HUES64 (cell line): ENCODE measurements at regions not wholly inside any gene's neighbourhood (a gene's known extent, or its start where the extent isn't known, plus 50 kb on each side); places are given as distances from the start of the nearest gene placed in this dataset.

Experiments
- H3K27ac ChIP-seq: 2 replicates; pipeline ENCODE4 v1.7.0; 2013; ENCODE audit warnings: low read depth, low read length, inconsistent platforms
- H3K27me3 ChIP-seq: 2 replicates; pipeline ENCODE4 v1.6.1; 2013; ENCODE audit warnings: mild to moderate bottlenecking, low read length; ENCODE audit not compliant: insufficient read depth
- H3K36me3 ChIP-seq: 2 replicates; pipeline ENCODE4 v1.6.1; 2013; ENCODE audit warnings: mild to moderate bottlenecking, low read length; ENCODE audit not compliant: insufficient read depth
- H3K4me1 ChIP-seq: 2 replicates; pipeline ENCODE4 v1.6.1; 2013; ENCODE audit warnings: mild to moderate bottlenecking, low read length, moderate library complexity; ENCODE audit not compliant: insufficient read depth
- H3K4me3 ChIP-seq: 2 replicates; pipeline ENCODE4 v1.5.1; 2013; ENCODE audit warnings: mild to moderate bottlenecking, low read length, moderate library complexity
- H3K9ac ChIP-seq: 2 replicates; pipeline ENCODE4 v1.6.1; 2013; ENCODE audit warnings: mild to moderate bottlenecking, low read depth, low read length
- H3K9me3 ChIP-seq: 2 replicates; pipeline ENCODE4 v1.6.1; 2013; ENCODE audit warnings: low read depth, low read length; ENCODE audit not compliant: insufficient read depth
- WGBS: fragments of 150-250, 120-280 bp; methylation state at CpG from one replicate; pipeline ENCODE4 v1.1.7; 2013; ENCODE audit warnings: missing lambda C conversion rate; 5-methylcytosine and 5-hydroxymethylcytosine counted together

GRCh38 chr1:78424720-78425119 is 66.1 kb upstream of the PTGFR start:
- H3K4me3 ChIP-seq: no peak overlapping the region
- no peaks in the 10 kb centered on the region for H3K9me3 ChIP-seq
- 92% methylated on average over 5 of the region's 5 CpGs for WGBS
- no peaks in the 10 kb centered on the region for H3K36me3 ChIP-seq
- H3K27ac ChIP-seq: no peak overlapping the region
- H3K27me3 ChIP-seq: no peaks in the 10 kb centered on the region
- no peak overlapping the region for H3K9ac ChIP-seq
- peaks cover 8% of the 10 kb centered on the region for H3K4me1 ChIP-seq

GRCh38 chr1:78426408-78426807 is 64.4 kb upstream of the PTGFR start:
- Histone ChIP-seq H3K9ac (no peak overlapping the region), H3K27ac (no peak overlapping the region)
- WGBS: 84% methylated on average over 3 of the region's 4 CpGs

GRCh38 chr1:78427506-78427905 is 63.3 kb upstream of the PTGFR start:
- Histone ChIP-seq H3K27me3 (no peaks in the 10 kb centered on the region), H3K4me1 (peaks cover 8% of the 10 kb centered on the region), H3K4me3 (no peak overlapping the region), H3K9me3 (no peaks in the 10 kb centered on the region), H3K9ac (no peak overlapping the region), H3K27ac (no peak overlapping the region), H3K36me3 (no peaks in the 10 kb centered on the region)
- no CpG with 5 or more reads among the region's 2 CpGs for WGBS

More at GRCh38 chr1:78426408-78426807, 64.4 kb upstream of the PTGFR start:
- no peaks in the 10 kb centered on the region for H3K36me3 ChIP-seq
- H3K9me3 ChIP-seq: no peaks in the 10 kb centered on the region
- H3K4me1 ChIP-seq: peaks cover 8% of the 10 kb centered on the region
- no peak overlapping the region for H3K4me3 ChIP-seq
- H3K27me3 ChIP-seq: no peaks in the 10 kb centered on the region

- H3K9me3 ChIP-seq: no peaks in the 10 kb centered on the region
- H3K27me3 ChIP-seq: no peaks in the 10 kb centered on the region
- H3K4me3 ChIP-seq: no peak overlapping the region
- WGBS: 100% methylated on average over 1 of the region's 1 CpG
- H3K36me3 ChIP-seq: no peaks in the 10 kb centered on the region
- peaks cover 1% of the 10 kb centered on the region; the same call in 1 of the 2 replicates for H3K4me1 ChIP-seq
- no peak overlapping the region for H3K27ac ChIP-seq
- H3K9ac ChIP-seq: no peak overlapping the region
Measured at GRCh38 chr1:78432016-78432415, 58.8 kb upstream of the PTGFR start.

GRCh38 chr1:78434351-78434750 is 56.4 kb upstream of the PTGFR start:
- no peak overlapping the region for H3K27ac ChIP-seq
- H3K9me3 ChIP-seq: no peaks in the 10 kb centered on the region
- no peaks in the 10 kb centered on the region for H3K27me3 ChIP-seq
- H3K4me3 ChIP-seq: no peak overlapping the region
- H3K36me3 ChIP-seq: no peaks in the 10 kb centered on the region
- 95% methylated on average over 2 of the region's 2 CpGs for WGBS
- peaks cover 6% of the 10 kb centered on the region for H3K4me1 ChIP-seq
- no peak overlapping the region for H3K9ac ChIP-seq

- WGBS: 100% methylated on average over 1 of the region's 1 CpG
Measured at GRCh38 chr1:78436961-78437360, 53.8 kb upstream of the PTGFR start.

GRCh38 chr1:78437396-78437795 is 53.4 kb upstream of the PTGFR start:
- WGBS: 80% methylated on average over 5 of the region's 5 CpGs
- Histone ChIP-seq H3K36me3 (no peaks in the 10 kb centered on the region), H3K4me1 (peaks cover 6% of the 10 kb centered on the region), H3K4me3 (no peak overlapping the region), H3K9ac (no peak overlapping the region), H3K27ac (no peak overlapping the region), H3K9me3 (no peaks in the 10 kb centered on the region), H3K27me3 (no peaks in the 10 kb centered on the region)

More at GRCh38 chr1:78436961-78437360, 53.8 kb upstream of the PTGFR start:
- H3K27me3 ChIP-seq: no peaks in the 10 kb centered on the region
- no peak overlapping the region for H3K4me3 ChIP-seq
- no peaks in the 10 kb centered on the region for H3K9me3 ChIP-seq
- H3K27ac ChIP-seq: no peak overlapping the region
- H3K9ac ChIP-seq: no peak overlapping the region
- H3K36me3 ChIP-seq: no peaks in the 10 kb centered on the region
- H3K4me1 ChIP-seq: peaks cover 6% of the 10 kb centered on the region

- Histone ChIP-seq H3K9me3 (no peaks in the 10 kb centered on the region), H3K9ac (no peak overlapping the region), H3K36me3 (no peaks in the 10 kb centered on the region), H3K4me3 (no peak overlapping the region), H3K4me1 (peaks cover 6% of the 10 kb centered on the region), H3K27me3 (no peaks in the 10 kb centered on the region), H3K27ac (no peak overlapping the region)
- 100% methylated on average over 1 of the region's 1 CpG for WGBS
Measured at GRCh38 chr1:78437941-78438340, 52.8 kb upstream of the PTGFR start.

GRCh38 chr1:78440381-78440793 is 50.4 kb upstream of the PTGFR start:
- H3K9me3 ChIP-seq: no peaks in the 10 kb centered on the region
- H3K4me3 ChIP-seq: no peak overlapping the region
- no peaks in the 10 kb centered on the region for H3K36me3 ChIP-seq
- no peaks in the 10 kb centered on the region for H3K27me3 ChIP-seq
- WGBS: 82% methylated on average over 1 of the region's 2 CpGs
- no peak overlapping the region for H3K9ac ChIP-seq
- H3K27ac ChIP-seq: no peak overlapping the region
- H3K4me1 ChIP-seq: peaks cover 6% of the 10 kb centered on the region
